Glutamatergic neuron (in vitro differentiated cells): ENCODE measurements at regions not wholly inside any gene's neighbourhood (a gene's known extent, or its start where the extent isn't known, plus 50 kb on each side); places are given as distances from the start of the nearest gene placed in this dataset.
"Not testable (repeated sequence)": the region's sequence is repeated elsewhere in the genome, so short reads cannot be mapped to it uniquely, and the experiment has no call there.

Experiments used
- DNase-seq: peaks from one replicate; pipeline ENCODE4 v3.0.0; 2022
- H3K27ac Mint-ChIP-seq: one replicate; pipeline ENCODE4 v1.8.0; 2020; ENCODE audit warnings: mild to moderate bottlenecking, mixed read lengths, inconsistent platforms; ENCODE audit not compliant: unreplicated experiment
- H3K27me3 Mint-ChIP-seq: one replicate; pipeline ENCODE4 v1.8.0; 2020; ENCODE audit warnings: mild to moderate bottlenecking, moderate library complexity, mixed read lengths, inconsistent platforms; ENCODE audit not compliant: unreplicated experiment
- H3K36me3 Mint-ChIP-seq: one replicate; pipeline ENCODE4 v1.8.0; 2020; ENCODE audit warnings: mild to moderate bottlenecking, mixed read lengths, inconsistent platforms; ENCODE audit not compliant: unreplicated experiment
- H3K4me1 Mint-ChIP-seq: one replicate; pipeline ENCODE4 v1.8.0; 2020; ENCODE audit warnings: mild to moderate bottlenecking, low read depth, mixed read lengths, inconsistent platforms; ENCODE audit not compliant: unreplicated experiment
- H3K4me3 Mint-ChIP-seq: one replicate; pipeline ENCODE4 v1.8.0; 2020; ENCODE audit warnings: mild to moderate bottlenecking, mixed read lengths, inconsistent platforms; ENCODE audit not compliant: unreplicated experiment
- H3K9me3 Mint-ChIP-seq: one replicate; pipeline ENCODE4 v1.8.0; 2020; ENCODE audit warnings: mild to moderate bottlenecking, moderate library complexity, mixed read lengths, inconsistent platforms; ENCODE audit not compliant: unreplicated experiment
- CTCF ChIP-seq: fragments of 200-600 bp; sonication (generic); IDR thresholded peaks from one replicate; pipeline ENCODE4 v1.5.0; 2021; ENCODE audit not compliant: partially characterized antibody, unreplicated experiment

DNA sequence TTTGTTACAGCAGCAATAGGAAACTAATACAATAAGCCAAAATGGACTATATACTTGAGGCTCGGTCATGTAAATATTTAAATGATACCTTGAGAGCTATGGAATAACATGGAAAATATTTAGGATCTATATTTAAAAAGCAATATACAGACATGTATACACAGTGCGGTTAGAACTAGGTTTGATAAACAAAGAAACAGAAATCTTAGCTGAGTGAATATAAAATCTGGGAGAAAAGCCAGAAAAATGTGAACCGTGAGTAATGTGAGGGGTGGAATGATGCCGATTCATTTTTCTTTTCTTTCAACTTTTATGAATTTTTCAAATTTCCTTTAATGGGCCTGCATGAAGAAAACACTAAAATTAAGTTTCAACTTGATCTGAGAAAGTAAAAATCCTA is 104.1 kb downstream of the ATXN3L start:
- peaks cover 2% of the 10 kb centered on the region for H3K9me3 Mint-ChIP-seq
- H3K4me1 Mint-ChIP-seq = no peaks in the 10 kb centered on the region
- no peaks in the 10 kb centered on the region for H3K36me3 Mint-ChIP-seq
- no peak overlapping the region for H3K4me3 Mint-ChIP-seq
- no peak for DNase-seq
- H3K27me3 Mint-ChIP-seq = no peaks in the 10 kb centered on the region
- H3K27ac Mint-ChIP-seq = no peak overlapping the region
- TF ChIP-seq CTCF = no peak

- Mint-ChIP-seq H3K9me3 (peaks cover under 1% of the 10 kb centered on the region), H3K36me3 (no peaks in the 10 kb centered on the region), H3K27ac (peak overlapping the region; percentile 20), H3K4me3 (no peak overlapping the region), H3K27me3 (no peaks in the 10 kb centered on the region), H3K4me1 (no peaks in the 10 kb centered on the region)
- TF ChIP-seq CTCF = no peak
- DNase-seq = no peak
Observed at GRCh38 chrX:13212191-13212651, 107.6 kb downstream of the ATXN3L start.

- not testable (repeated sequence) for H3K4me1 Mint-ChIP-seq, DNase-seq, H3K36me3 Mint-ChIP-seq, H3K27ac Mint-ChIP-seq, H3K27me3 Mint-ChIP-seq, H3K9me3 Mint-ChIP-seq, H3K4me3 Mint-ChIP-seq
Observed at GRCh38 chrX:13210142-13210541, 109.7 kb downstream of the ATXN3L start.

- not testable (repeated sequence) for DNase-seq, H3K4me3 Mint-ChIP-seq, H3K27me3 Mint-ChIP-seq, H3K27ac Mint-ChIP-seq, H3K4me1 Mint-ChIP-seq, H3K36me3 Mint-ChIP-seq, H3K9me3 Mint-ChIP-seq
Observed at GRCh38 chrX:13209704-13210103, 110.1 kb downstream of the ATXN3L start.

DNA sequence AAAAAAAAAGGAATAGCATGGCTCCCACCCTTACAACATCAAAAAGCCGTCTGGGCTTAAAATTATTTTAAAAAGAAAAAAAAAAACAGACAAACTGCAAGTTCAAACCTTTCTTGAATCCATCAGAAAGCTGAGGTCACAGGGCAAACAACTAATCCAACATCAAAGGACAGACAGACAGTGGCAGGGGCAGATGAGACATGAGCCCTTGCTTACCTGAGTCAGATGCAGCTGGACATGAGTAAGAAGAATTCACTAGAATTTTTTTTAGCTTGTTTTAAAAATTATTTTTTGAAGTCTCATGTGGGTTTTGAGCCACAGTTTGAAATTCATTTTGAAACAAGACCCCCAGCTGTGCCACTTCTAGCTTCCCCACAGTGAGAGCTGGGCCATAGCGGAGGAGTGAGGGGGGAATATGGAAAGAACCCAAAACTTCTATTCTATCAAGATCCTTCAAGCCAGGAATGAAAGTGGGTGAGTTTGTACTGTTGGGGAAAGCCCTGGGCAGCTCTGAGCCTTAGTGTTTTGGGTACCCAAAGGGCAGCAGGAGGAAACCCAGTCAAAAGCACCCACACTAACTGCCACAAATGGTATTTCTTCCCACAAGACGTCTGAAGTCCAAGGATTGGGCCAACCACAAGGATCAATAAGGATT is 111.4 kb downstream of the ATXN3L start:
- Mint-ChIP-seq H3K27me3 (no peaks in the 10 kb centered on the region), H3K36me3 (no peaks in the 10 kb centered on the region), H3K27ac (no peak overlapping the region), H3K9me3 (no peaks in the 10 kb centered on the region), H3K4me1 (no peaks in the 10 kb centered on the region), H3K4me3 (no peak overlapping the region)
- TF ChIP-seq CTCF = no peak
- no peak for DNase-seq

- TF ChIP-seq CTCF = no peak
- Mint-ChIP-seq H3K4me3 (no peak overlapping the region), H3K36me3 (no peaks in the 10 kb centered on the region), H3K27ac (no peak overlapping the region), H3K4me1 (no peaks in the 10 kb centered on the region), H3K9me3 (no peaks in the 10 kb centered on the region), H3K27me3 (no peaks in the 10 kb centered on the region)
- no peak for DNase-seq
Observed at GRCh38 chrX:13203271-13203670, 116.6 kb downstream of the ATXN3L start.
